ENCODE measurements at regions not wholly inside any gene's neighbourhood (a gene's known extent, or its start where the extent isn't known, plus 50 kb on each side); places are given as distances from the start of the nearest gene placed in this dataset.

- DNase-seq (ENCODE audit: low read depth in 1 of 2, low spot score in 1 of 2), result no peak
- Histone ChIP-seq H3K27me3 (ENCODE audit: insufficient read depth, poor library complexity, severe bottlenecking) (no peaks in the 10 kb centered on the region), H3K27ac (replicated peaks) (no peak overlapping the region), H3K4me3 (replicated peaks; ENCODE audit: insufficient read depth, low read length) (no peak overlapping the region)
- no peak for TF ChIP-seq GABPA (IDR thresholded peaks at IDR 0.05; ENCODE audit: low read depth)
- TF ChIP-seq POLR2AphosphoS5 (IDR thresholded peaks at IDR 0.05; ENCODE audit: low read depth), result no peak
- no peak for TF ChIP-seq CTCF (IDR thresholded peaks at IDR 0.05; ENCODE audit: insufficient read depth, low read length)
- TF ChIP-seq, protein P1, sequence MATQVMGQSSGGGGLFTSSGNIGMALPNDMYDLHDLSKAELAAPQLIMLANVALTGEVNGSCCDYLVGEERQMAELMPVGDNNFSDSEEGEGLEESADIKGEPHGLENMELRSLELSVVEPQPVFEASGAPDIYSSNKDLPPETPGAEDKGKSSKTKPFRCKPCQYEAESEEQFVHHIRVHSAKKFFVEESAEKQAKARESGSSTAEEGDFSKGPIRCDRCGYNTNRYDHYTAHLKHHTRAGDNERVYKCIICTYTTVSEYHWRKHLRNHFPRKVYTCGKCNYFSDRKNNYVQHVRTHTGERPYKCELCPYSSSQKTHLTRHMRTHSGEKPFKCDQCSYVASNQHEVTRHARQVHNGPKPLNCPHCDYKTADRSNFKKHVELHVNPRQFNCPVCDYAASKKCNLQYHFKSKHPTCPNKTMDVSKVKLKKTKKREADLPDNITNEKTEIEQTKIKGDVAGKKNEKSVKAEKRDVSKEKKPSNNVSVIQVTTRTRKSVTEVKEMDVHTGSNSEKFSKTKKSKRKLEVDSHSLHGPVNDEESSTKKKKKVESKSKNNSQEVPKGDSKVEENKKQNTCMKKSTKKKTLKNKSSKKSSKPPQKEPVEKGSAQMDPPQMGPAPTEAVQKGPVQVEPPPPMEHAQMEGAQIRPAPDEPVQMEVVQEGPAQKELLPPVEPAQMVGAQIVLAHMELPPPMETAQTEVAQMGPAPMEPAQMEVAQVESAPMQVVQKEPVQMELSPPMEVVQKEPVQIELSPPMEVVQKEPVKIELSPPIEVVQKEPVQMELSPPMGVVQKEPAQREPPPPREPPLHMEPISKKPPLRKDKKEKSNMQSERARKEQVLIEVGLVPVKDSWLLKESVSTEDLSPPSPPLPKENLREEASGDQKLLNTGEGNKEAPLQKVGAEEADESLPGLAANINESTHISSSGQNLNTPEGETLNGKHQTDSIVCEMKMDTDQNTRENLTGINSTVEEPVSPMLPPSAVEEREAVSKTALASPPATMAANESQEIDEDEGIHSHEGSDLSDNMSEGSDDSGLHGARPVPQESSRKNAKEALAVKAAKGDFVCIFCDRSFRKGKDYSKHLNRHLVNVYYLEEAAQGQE (IDR thresholded peaks at IDR 0.05; ENCODE audit: insufficient replicate concordance, low read depth), result no peak
- TF ChIP-seq SPI1 (IDR thresholded peaks at IDR 0.05; ENCODE audit: borderline replicate concordance, low read depth), result no peak
Measured at GRCh38 chr4:27703771-27704170, 843.1 kb downstream of the STIM2 start.

DNA sequence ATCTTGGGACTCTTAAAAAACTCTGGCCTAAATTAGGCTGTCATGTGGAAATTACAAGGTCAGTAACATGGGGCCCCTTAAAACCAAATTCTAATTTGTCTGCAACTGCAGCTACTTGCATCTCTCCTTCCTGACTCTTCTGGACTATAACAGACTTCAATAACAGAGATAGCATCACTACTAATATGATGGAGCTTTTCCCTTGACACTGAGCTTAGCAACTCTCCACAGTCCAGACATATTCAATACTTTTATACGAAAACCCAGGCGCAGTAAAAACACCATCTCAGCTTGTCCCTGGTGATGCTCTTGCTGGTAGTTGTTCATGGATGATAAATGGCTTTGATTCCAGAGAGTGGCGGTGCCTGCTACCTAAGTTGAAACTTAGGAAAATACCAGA, 850.4 kb downstream of the STIM2 start:
- DNase-seq (ENCODE audit: low read depth in 1 of 2, low spot score in 1 of 2), result no peak
- Histone ChIP-seq H3K4me3 (replicated peaks; ENCODE audit: insufficient read depth, low read length) (no peak overlapping the region), H3K27me3 (ENCODE audit: insufficient read depth, poor library complexity, severe bottlenecking) (no peaks in the 10 kb centered on the region), H3K27ac (replicated peaks) (no peak overlapping the region)
- TF ChIP-seq POLR2AphosphoS5 (IDR thresholded peaks at IDR 0.05; ENCODE audit: low read depth) (no peak), CTCF (IDR thresholded peaks at IDR 0.05; ENCODE audit: insufficient read depth, low read length) (no peak), SPI1 (IDR thresholded peaks at IDR 0.05; ENCODE audit: borderline replicate concordance, low read depth) (no peak), GABPA (IDR thresholded peaks at IDR 0.05; ENCODE audit: low read depth) (no peak)
- TF ChIP-seq, protein P1 (IDR thresholded peaks at IDR 0.05; ENCODE audit: insufficient replicate concordance, low read depth), result no peak

GRCh38 chr4:27714073-27714472, 853.4 kb downstream of the STIM2 start:
- DNase-seq (ENCODE audit: low read depth in 1 of 2, low spot score in 1 of 2), result no peak
- no peaks in the 10 kb centered on the region for H3K27me3 ChIP-seq (ENCODE audit: insufficient read depth, poor library complexity, severe bottlenecking)
- no peak overlapping the region for H3K4me3 ChIP-seq (replicated peaks; ENCODE audit: insufficient read depth, low read length)
- TF ChIP-seq POLR2AphosphoS5 (IDR thresholded peaks at IDR 0.05; ENCODE audit: low read depth), result no peak
- TF ChIP-seq, protein P1 (IDR thresholded peaks at IDR 0.05; ENCODE audit: insufficient replicate concordance, low read depth), result no peak
- no peak for TF ChIP-seq GABPA (IDR thresholded peaks at IDR 0.05; ENCODE audit: low read depth)
- TF ChIP-seq SPI1 (IDR thresholded peaks at IDR 0.05; ENCODE audit: borderline replicate concordance, low read depth), result no peak
- TF ChIP-seq CTCF (IDR thresholded peaks at IDR 0.05; ENCODE audit: insufficient read depth, low read length), result no peak
- H3K27ac ChIP-seq (replicated peaks), result no peak overlapping the region

All from HL-60 (cell line).